ENCODE measurements at regions not wholly inside any gene's neighbourhood (a gene's known extent, or its start where the extent isn't known, plus 50 kb on each side); places are given as distances from the start of the nearest gene placed in this dataset.
"Not testable (repeated sequence)": the region's sequence is repeated elsewhere in the genome, so short reads cannot be mapped to it uniquely, and the experiment has no call there.

DNA sequence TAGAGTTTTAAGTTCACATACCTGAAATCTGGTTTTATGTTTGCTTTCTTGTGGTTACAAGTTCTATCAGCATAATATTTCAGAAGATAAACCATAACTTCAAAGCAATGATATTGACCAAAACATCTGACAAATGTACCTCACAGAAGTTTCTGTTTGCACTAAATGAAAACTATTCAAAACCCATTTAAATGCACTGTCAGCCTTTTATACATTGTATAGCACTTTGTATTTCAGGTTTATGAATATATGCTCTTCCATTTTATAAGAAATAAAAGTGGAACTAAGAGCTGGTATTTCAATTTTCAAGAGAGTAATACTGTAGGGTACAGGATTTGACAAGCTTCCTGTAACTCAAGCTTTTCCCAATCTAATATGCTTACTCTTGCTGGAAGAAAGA is 388.6 kb upstream of the MBL2 start:
- intact Hi-C loops (cut with micrococcal nuclease; ENCODE audit: unreplicated experiment): no loop called here

GRCh38 chr10:53155674-53156073 is 383.1 kb upstream of the MBL2 start:
- H3K4me3 ChIP-seq (ENCODE audit: low read depth, low read length); H3K27me3 ChIP-seq (replicated peaks; ENCODE audit: control insufficient read depth, insufficient read depth, low read length); H3K4me1 ChIP-seq; H3K4me3 Mint-ChIP-seq (ENCODE audit: unreplicated experiment); H3K36me3 Mint-ChIP-seq (ENCODE audit: insufficient read depth, unreplicated experiment); H3K27me3 Mint-ChIP-seq (ENCODE audit: insufficient read depth, unreplicated experiment); CTCF ChIA-PET; H3K27ac Mint-ChIP-seq (ENCODE audit: unreplicated experiment); H3K36me3 ChIP-seq (ENCODE audit: control insufficient read depth, insufficient read depth, low read length); POLR2A ChIA-PET; H3K4me1 Mint-ChIP-seq (ENCODE audit: low read depth, unreplicated experiment); BruUV-seq (replicated peaks): not testable (repeated sequence)
- peaks cover 18% of the 10 kb centered on the region; the same call in 1 of the 2 replicates for H3K9me3 ChIP-seq
- DNase-seq: peak in 1 of 2 experiments; percentile 10
- H3K9me3 Mint-ChIP-seq (ENCODE audit: unreplicated experiment): peaks cover 30% of the 10 kb centered on the region
- intact Hi-C loops (cut with micrococcal nuclease; ENCODE audit: unreplicated experiment): loop anchor here (5.0 kb wide), 1 partner anchor 203 kb away; no protein-coding TSS in a partner anchor

More for the DNA sequence above, 388.6 kb upstream of the MBL2 start:
- H3K9me3 Mint-ChIP-seq (ENCODE audit: unreplicated experiment): peaks cover 18% of the 10 kb centered on the region
- no TSS peak for BruUV-seq (replicated peaks)
- H3K27ac Mint-ChIP-seq (ENCODE audit: unreplicated experiment): no peak overlapping the region
- Histone ChIP-seq H3K9me3 (peaks cover 1% of the 10 kb centered on the region; the same call in 1 of the 2 replicates), H3K36me3 (ENCODE audit: control insufficient read depth, insufficient read depth, low read length) (no peaks in the 10 kb centered on the region), H3K4me3 (ENCODE audit: low read depth, low read length) (no peak overlapping the region), H3K27me3 (replicated peaks; ENCODE audit: control insufficient read depth, insufficient read depth, low read length) (no peaks in the 10 kb centered on the region), H3K4me1 (no peaks in the 10 kb centered on the region)
- H3K4me3 Mint-ChIP-seq (ENCODE audit: unreplicated experiment): no peak overlapping the region
- TF ChIP-seq CTCF (IDR thresholded peaks at IDR 0.05; ENCODE audit: insufficient read depth in 1 of 2, low read depth in 1 of 2, low read length in 1 of 2, severe bottlenecking in 1 of 2, unreplicated experiment in 1 of 2): no peak
- ChIA-PET CTCF (no interaction called here), POLR2A (no interaction called here)
- no peaks in the 10 kb centered on the region for H3K36me3 Mint-ChIP-seq (ENCODE audit: insufficient read depth, unreplicated experiment)
- no peaks in the 10 kb centered on the region for H3K27me3 Mint-ChIP-seq (ENCODE audit: insufficient read depth, unreplicated experiment)
- no peaks in the 10 kb centered on the region for H3K4me1 Mint-ChIP-seq (ENCODE audit: low read depth, unreplicated experiment)
- DNase-seq: no peak

DNA sequence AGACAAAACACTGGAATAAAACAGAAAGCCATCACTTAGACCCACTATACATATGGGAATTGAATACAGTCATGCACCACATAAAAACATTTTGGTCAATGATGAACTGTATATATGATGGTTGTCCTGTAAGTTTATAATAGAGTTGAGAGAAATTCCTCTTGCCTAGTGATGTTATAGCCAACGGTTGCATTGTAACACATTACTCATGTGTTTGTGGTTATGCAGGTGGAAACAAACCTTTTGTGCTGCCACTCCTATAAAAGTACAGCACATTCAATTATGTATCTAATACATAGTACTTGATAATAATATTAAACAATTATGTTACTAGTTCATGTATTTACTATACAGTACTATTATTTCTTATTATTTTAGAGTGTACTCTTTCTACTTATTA is 381.2 kb upstream of the MBL2 start:
- Mint-ChIP-seq H3K27me3 (ENCODE audit: insufficient read depth, unreplicated experiment) (no peaks in the 10 kb centered on the region), H3K9me3 (ENCODE audit: unreplicated experiment) (peaks cover 30% of the 10 kb centered on the region), H3K4me3 (ENCODE audit: unreplicated experiment) (no peak overlapping the region), H3K27ac (ENCODE audit: unreplicated experiment) (no peak overlapping the region), H3K4me1 (ENCODE audit: low read depth, unreplicated experiment) (no peaks in the 10 kb centered on the region), H3K36me3 (ENCODE audit: insufficient read depth, unreplicated experiment) (no peaks in the 10 kb centered on the region)
- Histone ChIP-seq H3K4me1 (no peaks in the 10 kb centered on the region), H3K4me3 (ENCODE audit: low read depth, low read length) (no peak overlapping the region), H3K27me3 (replicated peaks; ENCODE audit: control insufficient read depth, insufficient read depth, low read length) (no peaks in the 10 kb centered on the region), H3K36me3 (ENCODE audit: control insufficient read depth, insufficient read depth, low read length) (no peaks in the 10 kb centered on the region), H3K9me3 (peaks cover 18% of the 10 kb centered on the region; the same call in 1 of the 2 replicates)
- BruUV-seq (replicated peaks): no TSS peak
- intact Hi-C loops (cut with micrococcal nuclease; ENCODE audit: unreplicated experiment): no loop called here
- POLR2A ChIA-PET: no interaction called here
- no peak for DNase-seq
- CTCF ChIA-PET: no interaction called here
- TF ChIP-seq CTCF (IDR thresholded peaks at IDR 0.05; ENCODE audit: insufficient read depth in 1 of 2, low read depth in 1 of 2, low read length in 1 of 2, severe bottlenecking in 1 of 2, unreplicated experiment in 1 of 2): no peak

- H3K4me1 Mint-ChIP-seq (ENCODE audit: low read depth, unreplicated experiment): peaks cover 26% of the 10 kb centered on the region
- DNase-seq: no peak
- Histone ChIP-seq H3K9me3 (peaks cover 11% of the 10 kb centered on the region; the same call in 1 of the 2 replicates), H3K36me3 (ENCODE audit: control insufficient read depth, insufficient read depth, low read length) (no peaks in the 10 kb centered on the region), H3K27me3 (replicated peaks; ENCODE audit: control insufficient read depth, insufficient read depth, low read length) (no peaks in the 10 kb centered on the region), H3K4me3 (ENCODE audit: low read depth, low read length) (no peak overlapping the region), H3K4me1 (peaks cover 29% of the 10 kb centered on the region)
- H3K4me3 Mint-ChIP-seq (ENCODE audit: unreplicated experiment): no peak overlapping the region
- peaks cover 32% of the 10 kb centered on the region for H3K9me3 Mint-ChIP-seq (ENCODE audit: unreplicated experiment)
- no peak for TF ChIP-seq CTCF (IDR thresholded peaks at IDR 0.05; ENCODE audit: insufficient read depth in 1 of 2, low read depth in 1 of 2, low read length in 1 of 2, severe bottlenecking in 1 of 2, unreplicated experiment in 1 of 2)
- H3K36me3 Mint-ChIP-seq (ENCODE audit: insufficient read depth, unreplicated experiment): no peaks in the 10 kb centered on the region
- no TSS peak for BruUV-seq (replicated peaks)
- H3K27me3 Mint-ChIP-seq (ENCODE audit: insufficient read depth, unreplicated experiment): no peaks in the 10 kb centered on the region
- ChIA-PET CTCF (no interaction called here), POLR2A (no interaction called here)
- intact Hi-C loops (cut with micrococcal nuclease; ENCODE audit: unreplicated experiment): loop anchor here (5.0 kb wide), 1 partner anchor 108 kb away; no protein-coding TSS in a partner anchor
- no peak overlapping the region for H3K27ac Mint-ChIP-seq (ENCODE audit: unreplicated experiment)
These were observed 367.9 kb upstream of the MBL2 start for GRCh38 chr10:53140506-53140905.
